ENCODE measurements at regions not wholly inside any gene's neighbourhood (a gene's known extent, or its start where the extent isn't known, plus 50 kb on each side); places are given as distances from the start of the nearest gene placed in this dataset.
"Not testable (repeated sequence)": the region's sequence is repeated elsewhere in the genome, so short reads cannot be mapped to it uniquely, and the experiment has no call there.

GRCh38 chr1:229170778-229171505 lies 100.0 kb upstream of the RAB4A start:
- Histone ChIP-seq H3K4me3 (no peak overlapping the region), H3K36me3 (ENCODE audit: insufficient read depth in 1 of 2, low read depth in 1 of 2) (no peaks in the 10 kb centered on the region), H3K27ac (no peak overlapping the region), H3K27me3 (ENCODE audit: insufficient read depth in 3 of 3, low read length in 2 of 3) (no peaks in the 10 kb centered on the region), H3K9me3 (no peaks in the 10 kb centered on the region), H3K4me1 (no peaks in the 10 kb centered on the region)
- no peak for TF ChIP-seq CTCF (IDR thresholded peaks at IDR 0.05)
- intact Hi-C loops (cut with DNase I): no loop called here
- ATAC-seq: no peak
- 68 to 81% (median 72%) methylated on average over 8 of the region's 8 CpGs for WGBS, 3 donors
- no peak for DNase-seq

GRCh38 chr1:229171934-229172333 lies 99.0 kb upstream of the RAB4A start:
- no peaks in the 10 kb centered on the region for H3K27me3 ChIP-seq (ENCODE audit: insufficient read depth in 3 of 3, low read length in 2 of 3)
- no peaks in the 10 kb centered on the region for H3K9me3 ChIP-seq
- intact Hi-C loops (cut with DNase I): no loop called here
- no peaks in the 10 kb centered on the region for H3K36me3 ChIP-seq (ENCODE audit: insufficient read depth in 1 of 2, low read depth in 1 of 2)
- DNase-seq (no peak), ATAC-seq (no peak)
- no peak for TF ChIP-seq CTCF (IDR thresholded peaks at IDR 0.05)
- no peak overlapping the region for H3K4me3 ChIP-seq
- H3K27ac ChIP-seq: no peak overlapping the region
- 25 to 31% (median 29%) methylated on average over 4 of the region's 4 CpGs for WGBS, 3 donors
- H3K4me1 ChIP-seq: no peaks in the 10 kb centered on the region

GRCh38 chr1:229173491-229174476 lies 97.1 kb upstream of the RAB4A start:
- intact Hi-C loops (cut with DNase I); DNase-seq; H3K27me3 ChIP-seq (ENCODE audit: insufficient read depth in 3 of 3, low read length in 2 of 3); H3K36me3 ChIP-seq (ENCODE audit: insufficient read depth in 1 of 2, low read depth in 1 of 2); ATAC-seq; H3K9me3 ChIP-seq; H3K4me3 ChIP-seq; H3K27ac ChIP-seq; H3K4me1 ChIP-seq: not testable (repeated sequence)
- 83 to 87% (median 86%) methylated on average over 14 of the region's 14 CpGs for WGBS, 3 donors

DNA sequence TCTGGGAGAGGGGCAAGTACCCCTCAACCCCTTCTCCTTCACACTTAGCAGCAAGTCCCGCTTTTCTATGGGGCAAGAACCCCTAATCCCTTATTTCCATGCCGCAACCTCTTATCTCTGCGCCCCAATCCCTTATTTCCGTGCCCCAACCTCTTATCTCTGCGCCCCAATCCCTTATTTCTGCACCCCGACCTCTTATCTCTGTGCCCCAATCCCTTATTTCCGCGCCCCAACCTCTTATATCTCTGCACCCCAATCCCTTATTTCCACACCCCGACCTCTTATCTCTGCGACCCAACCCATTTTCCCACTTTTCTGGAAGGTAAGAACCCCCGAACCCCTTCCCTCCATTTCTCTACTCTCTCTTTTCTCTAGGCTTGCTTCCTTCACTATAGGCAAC lies 95.6 kb upstream of the RAB4A start:
- intact Hi-C loops (cut with DNase I); ATAC-seq; H3K4me1 ChIP-seq; H3K27me3 ChIP-seq (ENCODE audit: insufficient read depth in 3 of 3, low read length in 2 of 3); H3K36me3 ChIP-seq (ENCODE audit: insufficient read depth in 1 of 2, low read depth in 1 of 2); DNase-seq; H3K4me3 ChIP-seq; H3K9me3 ChIP-seq; H3K27ac ChIP-seq: not testable (repeated sequence)
- WGBS, 3 donors: 91 to 94% (median 91%) methylated on average over 11 of the region's 11 CpGs

DNA sequence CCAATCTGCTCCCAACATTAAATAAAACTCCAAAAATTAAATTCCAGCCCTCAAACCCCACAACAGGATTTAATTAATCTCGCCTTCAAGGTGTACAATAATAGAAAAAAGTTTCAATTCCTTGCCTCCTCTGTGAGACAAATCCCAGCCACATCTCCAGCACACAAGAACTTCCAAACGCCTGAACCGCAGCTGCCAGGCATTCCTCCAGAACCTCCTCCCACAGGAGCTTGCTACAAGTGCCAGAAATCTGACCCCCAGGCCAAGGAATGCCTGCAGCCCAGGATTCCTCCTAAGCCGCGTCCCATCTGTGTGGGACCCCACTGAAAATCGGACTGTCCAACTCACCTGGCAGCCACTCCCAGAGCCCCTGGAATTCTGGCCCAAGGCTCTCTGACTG lies 94.5 kb upstream of the RAB4A start:
- H3K36me3 ChIP-seq (ENCODE audit: insufficient read depth in 1 of 2, low read depth in 1 of 2); DNase-seq; ATAC-seq; intact Hi-C loops (cut with DNase I); H3K4me1 ChIP-seq; H3K4me3 ChIP-seq; H3K27ac ChIP-seq; H3K9me3 ChIP-seq; H3K27me3 ChIP-seq (ENCODE audit: insufficient read depth in 3 of 3, low read length in 2 of 3): not testable (repeated sequence)
- WGBS, 3 donors: 34 to 39% (median 37%) methylated on average over 6 of the region's 6 CpGs

DNA sequence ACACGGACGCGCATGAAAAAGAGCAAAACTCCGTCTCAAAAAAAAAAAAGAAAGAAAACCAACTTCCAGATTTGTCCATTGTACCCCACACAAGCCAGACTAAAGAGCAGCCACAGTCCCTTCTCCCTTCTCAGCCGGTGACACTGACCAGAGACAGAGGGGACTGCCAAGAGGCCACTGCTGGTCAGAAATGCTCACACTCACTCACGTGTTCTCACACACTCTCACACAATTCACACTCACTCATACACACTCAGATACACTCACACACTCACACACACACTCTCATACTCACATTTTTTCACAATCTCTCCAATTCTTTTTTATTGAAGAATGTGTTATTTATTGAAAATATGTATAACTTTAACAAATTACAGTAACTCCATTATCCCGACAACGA lies 90.8 kb upstream of the RAB4A start:
- intact Hi-C loops (cut with DNase I): no loop called here
- H3K27ac ChIP-seq: no peak overlapping the region
- DNase-seq (no peak), ATAC-seq (no peak)
- no peaks in the 10 kb centered on the region for H3K36me3 ChIP-seq (ENCODE audit: insufficient read depth in 1 of 2, low read depth in 1 of 2)
- WGBS, 3 donors: 90 to 92% (median 92%) methylated on average over 8 of the region's 8 CpGs
- H3K27me3 ChIP-seq (ENCODE audit: insufficient read depth in 3 of 3, low read length in 2 of 3): no peaks in the 10 kb centered on the region
- no peak overlapping the region for H3K4me3 ChIP-seq
- TF ChIP-seq CTCF (IDR thresholded peaks at IDR 0.05): no peak
- H3K4me1 ChIP-seq: no peaks in the 10 kb centered on the region
- H3K9me3 ChIP-seq: no peaks in the 10 kb centered on the region

Measured in psoas muscle (tissue), 7 donors.